OCI-LY3 (cell line): ENCODE measurements at regions not wholly inside any gene's neighbourhood (a gene's known extent, or its start where the extent isn't known, plus 50 kb on each side); places are given as distances from the start of the nearest gene placed in this dataset.
"Not testable (repeated sequence)": the region's sequence is repeated elsewhere in the genome, so short reads cannot be mapped to it uniquely, and the experiment has no call there.

Experiments used
- H2AFZ ChIP-seq: fragments of 200-600, 300-600 bp; shearing (Covaris generic); 2 replicates; pipeline ENCODE4 v1.6.0; 2014; ENCODE audit warnings: antibody characterized with exemption, low read depth, low read length
- H3K27ac ChIP-seq: fragments of 200-600, 300-600 bp; sonication (generic); 2 replicates; pipeline ENCODE4 v1.5.1; 2014; ENCODE audit warnings: mild to moderate bottlenecking, low read length, moderate library complexity, mixed read lengths
- H3K27me3 ChIP-seq: fragments of 200-600, 300-600 bp; sonication (generic); 2 replicates; pipeline ENCODE4 v1.6.1; 2014; ENCODE audit warnings: low read depth, low read length, mixed read lengths
- H3K36me3 ChIP-seq: fragments of 200-600, 300-600 bp; sonication (generic); replicated peaks from 2 replicates; pipeline ENCODE3; 2014; ENCODE audit warnings: low read depth, low read length, mixed read lengths
- H3K4me1 ChIP-seq: fragments of 300-600, 200-600 bp; sonication (generic); 2 replicates; pipeline ENCODE4 v1.6.1; 2014; ENCODE audit warnings: low read length, mixed read lengths
- H3K4me2 ChIP-seq: fragments of 200-600, 300-600 bp; sonication (generic); 2 replicates; pipeline ENCODE4 v1.6.1; 2014; ENCODE audit warnings: low read length, mixed read lengths
- H3K4me3 ChIP-seq: fragments of 300-600, 200-600 bp; sonication (generic); 2 replicates; pipeline ENCODE4 v1.5.1; 2014; ENCODE audit warnings: antibody characterized with exemption, mild to moderate bottlenecking, low read length, moderate library complexity
- H3K79me2 ChIP-seq: fragments of 300-600, 200-600 bp; shearing (Covaris generic); 2 replicates; pipeline ENCODE4 v1.6.1; 2014; ENCODE audit warnings: mild to moderate bottlenecking, low read length, mixed read lengths
- H3K9ac ChIP-seq: fragments of 300-600, 200-600 bp; shearing (Covaris generic); 2 replicates; pipeline ENCODE4 v1.6.0; 2014; ENCODE audit warnings: mild to moderate bottlenecking, low read length, moderate library complexity
- H3K9me3 ChIP-seq: fragments of 200-600, 300-600 bp; shearing (Covaris generic); 2 replicates; pipeline ENCODE4 v1.6.1; 2014; ENCODE audit warnings: low read length, mixed read lengths; ENCODE audit not compliant: insufficient read depth
- H4K20me1 ChIP-seq: fragments of 200-600, 300-600 bp; sonication (generic); 2 replicates; pipeline ENCODE4 v1.6.1; 2016; ENCODE audit warnings: low read length, mixed read lengths; ENCODE audit not compliant: insufficient read depth
- EZH2phosphoT487 ChIP-seq: fragments of 200-600 bp; shearing (Covaris generic); IDR thresholded peaks from 2 replicates; pipeline ENCODE4 v1.6.1; 2018; ENCODE audit warnings: antibody characterized with exemption, mixed run types, low read depth
- TF ChIP-seq, protein P1 (sequence below): fragments of 200-600, 300-600 bp; sonication (generic); IDR thresholded peaks from 2 replicates; pipeline ENCODE4 v1.5.1; 2014; ENCODE audit warnings: antibody characterized with exemption, low read length, low read depth

DNA sequence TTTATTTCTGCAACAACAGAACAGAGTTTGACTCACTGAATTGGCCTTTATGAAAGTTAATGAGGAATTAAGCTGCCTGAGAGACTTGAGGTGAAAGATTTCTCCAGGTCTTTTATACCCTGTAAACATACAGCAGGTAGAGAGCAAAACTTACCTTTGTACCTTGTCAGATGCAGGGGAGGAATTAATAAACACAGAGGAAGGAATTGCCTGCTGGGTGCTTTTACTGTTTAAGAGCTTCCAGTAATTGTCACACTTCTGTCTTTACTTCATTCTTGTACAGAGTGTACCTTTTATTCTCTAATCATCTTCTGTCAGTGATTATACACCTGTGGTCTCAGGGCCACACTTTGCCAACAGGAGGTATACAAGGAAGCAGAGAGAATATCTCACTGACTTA lies 94.0 kb upstream of the GRIN3A start:
- H3K79me2 ChIP-seq = no peaks in the 10 kb centered on the region
- H3K27me3 ChIP-seq = no peaks in the 10 kb centered on the region
- H4K20me1 ChIP-seq = no peaks in the 10 kb centered on the region
- no peak overlapping the region for H3K27ac ChIP-seq
- H3K36me3 ChIP-seq = no peaks in the 10 kb centered on the region
- no peak overlapping the region for H3K4me2 ChIP-seq
- no peak overlapping the region for H2AFZ ChIP-seq
- TF ChIP-seq EZH2phosphoT487 = no peak
- TF ChIP-seq, protein P1, sequence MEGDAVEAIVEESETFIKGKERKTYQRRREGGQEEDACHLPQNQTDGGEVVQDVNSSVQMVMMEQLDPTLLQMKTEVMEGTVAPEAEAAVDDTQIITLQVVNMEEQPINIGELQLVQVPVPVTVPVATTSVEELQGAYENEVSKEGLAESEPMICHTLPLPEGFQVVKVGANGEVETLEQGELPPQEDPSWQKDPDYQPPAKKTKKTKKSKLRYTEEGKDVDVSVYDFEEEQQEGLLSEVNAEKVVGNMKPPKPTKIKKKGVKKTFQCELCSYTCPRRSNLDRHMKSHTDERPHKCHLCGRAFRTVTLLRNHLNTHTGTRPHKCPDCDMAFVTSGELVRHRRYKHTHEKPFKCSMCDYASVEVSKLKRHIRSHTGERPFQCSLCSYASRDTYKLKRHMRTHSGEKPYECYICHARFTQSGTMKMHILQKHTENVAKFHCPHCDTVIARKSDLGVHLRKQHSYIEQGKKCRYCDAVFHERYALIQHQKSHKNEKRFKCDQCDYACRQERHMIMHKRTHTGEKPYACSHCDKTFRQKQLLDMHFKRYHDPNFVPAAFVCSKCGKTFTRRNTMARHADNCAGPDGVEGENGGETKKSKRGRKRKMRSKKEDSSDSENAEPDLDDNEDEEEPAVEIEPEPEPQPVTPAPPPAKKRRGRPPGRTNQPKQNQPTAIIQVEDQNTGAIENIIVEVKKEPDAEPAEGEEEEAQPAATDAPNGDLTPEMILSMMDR = no peak
- H3K9me3 ChIP-seq = no peaks in the 10 kb centered on the region
- H3K9ac ChIP-seq = no peak overlapping the region
- no peaks in the 10 kb centered on the region for H3K4me1 ChIP-seq
- H3K4me3 ChIP-seq = no peak overlapping the region

GRCh38 chr9:101821450-101821849 lies 83.0 kb upstream of the GRIN3A start:
- H3K4me1 ChIP-seq, H2AFZ ChIP-seq, H3K27me3 ChIP-seq, H3K9me3 ChIP-seq, H3K27ac ChIP-seq, H3K4me2 ChIP-seq, H3K79me2 ChIP-seq, H3K9ac ChIP-seq, H4K20me1 ChIP-seq, H3K36me3 ChIP-seq, H3K4me3 ChIP-seq: not testable (repeated sequence)

GRCh38 chr9:101820983-101821382 lies 82.5 kb upstream of the GRIN3A start:
- H3K79me2 ChIP-seq, H3K4me3 ChIP-seq, H3K9me3 ChIP-seq, H3K36me3 ChIP-seq, H3K27ac ChIP-seq, H3K4me1 ChIP-seq, H4K20me1 ChIP-seq, H2AFZ ChIP-seq, H3K27me3 ChIP-seq, H3K9ac ChIP-seq, H3K4me2 ChIP-seq: not testable (repeated sequence)

DNA sequence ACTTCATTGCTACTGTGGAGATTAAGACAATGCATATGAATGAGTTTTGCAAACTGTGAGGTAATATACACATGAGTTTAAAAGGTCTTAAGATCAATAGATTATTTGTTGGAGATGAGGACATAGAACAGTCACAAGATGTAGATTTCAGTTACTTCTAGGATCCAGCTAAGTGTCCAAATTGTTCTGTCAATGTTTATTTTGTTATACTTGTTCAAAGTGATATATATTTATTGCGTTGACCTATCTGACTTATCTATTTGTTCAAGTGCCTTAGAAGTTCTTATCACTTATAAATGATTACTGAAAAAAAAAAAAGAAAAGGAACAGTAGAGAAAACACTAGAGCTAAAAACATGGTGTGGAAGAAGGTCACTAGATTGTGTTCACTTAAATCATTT lies 75.6 kb upstream of the GRIN3A start:
- no peaks in the 10 kb centered on the region for H3K4me1 ChIP-seq
- no peaks in the 10 kb centered on the region for H3K9me3 ChIP-seq
- no peak overlapping the region for H3K4me2 ChIP-seq
- no peak overlapping the region for H3K9ac ChIP-seq
- no peak overlapping the region for H2AFZ ChIP-seq
- no peaks in the 10 kb centered on the region for H3K36me3 ChIP-seq
- H3K27me3 ChIP-seq = no peaks in the 10 kb centered on the region
- H3K4me3 ChIP-seq = no peak overlapping the region
- no peak overlapping the region for H3K27ac ChIP-seq
- H3K79me2 ChIP-seq = no peaks in the 10 kb centered on the region
- no peaks in the 10 kb centered on the region for H4K20me1 ChIP-seq
- TF ChIP-seq, protein P1 = no peak
- no peak for TF ChIP-seq EZH2phosphoT487

DNA sequence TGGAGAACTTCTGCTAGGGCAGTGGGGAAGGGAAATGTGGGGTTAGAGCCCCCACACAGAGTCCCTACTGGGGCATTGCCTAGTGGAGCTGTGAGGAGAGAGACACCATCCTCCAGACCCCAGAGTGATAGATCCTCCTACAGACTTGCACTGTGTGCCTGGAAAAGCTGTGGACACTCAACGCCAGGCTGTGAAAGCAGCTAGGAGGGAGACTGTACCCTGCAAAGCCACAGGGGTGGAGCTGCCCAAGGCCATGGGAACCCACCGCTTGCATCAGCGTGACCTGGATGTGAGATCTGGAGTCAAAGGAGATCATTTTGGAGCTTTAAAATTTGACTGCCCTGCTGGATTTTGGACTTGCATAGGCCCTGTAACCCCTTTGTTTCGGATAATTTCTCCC lies 69.4 kb upstream of the GRIN3A start:
- not testable (repeated sequence) for H3K27ac ChIP-seq, H3K36me3 ChIP-seq, H3K27me3 ChIP-seq, H2AFZ ChIP-seq, H3K4me3 ChIP-seq, H3K4me1 ChIP-seq, H3K79me2 ChIP-seq, H3K9ac ChIP-seq, H3K9me3 ChIP-seq, H4K20me1 ChIP-seq, H3K4me2 ChIP-seq

DNA sequence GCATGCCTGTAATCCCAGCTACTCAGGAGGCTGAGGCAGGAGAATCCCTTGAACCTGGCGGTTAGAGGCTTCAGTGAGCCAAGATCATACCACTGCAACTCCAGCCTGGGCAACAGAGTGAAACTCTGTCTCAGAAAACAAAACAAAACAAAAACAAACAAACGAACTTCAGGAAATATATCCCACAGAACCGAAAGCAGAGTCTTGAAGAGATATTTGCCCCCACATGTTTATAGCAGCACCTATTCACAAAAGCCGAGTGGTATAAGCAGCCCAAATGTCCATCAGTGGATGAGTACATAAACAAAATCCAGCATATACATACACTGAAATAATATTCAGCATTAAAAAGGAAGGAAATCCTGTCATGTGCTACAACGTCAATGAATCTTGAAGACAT lies 57.6 kb upstream of the GRIN3A start:
- H2AFZ ChIP-seq = no peak overlapping the region
- H4K20me1 ChIP-seq = no peaks in the 10 kb centered on the region
- no peak overlapping the region for H3K27ac ChIP-seq
- H3K9me3 ChIP-seq = no peaks in the 10 kb centered on the region
- TF ChIP-seq, protein P1 = no peak
- no peak for TF ChIP-seq EZH2phosphoT487
- H3K4me3 ChIP-seq = no peak overlapping the region
- no peaks in the 10 kb centered on the region for H3K36me3 ChIP-seq
- H3K9ac ChIP-seq = no peak overlapping the region
- no peak overlapping the region for H3K4me2 ChIP-seq
- H3K4me1 ChIP-seq = peaks cover 15% of the 10 kb centered on the region
- H3K27me3 ChIP-seq = 0 out of 2 replicates have a peak, but pooled peaks cover under 1% of the 10 kb centered on the region
- H3K79me2 ChIP-seq = no peaks in the 10 kb centered on the region
